Transverse colon (tissue), 4 donors: ENCODE measurements at regions not wholly inside any gene's neighbourhood (a gene's known extent, or its start where the extent isn't known, plus 50 kb on each side); places are given as distances from the start of the nearest gene placed in this dataset.

Experiments
- POLR2A ChIP-seq: fragments of 450-650 bp; IDR thresholded peaks from one replicate; pipeline ENCODE4 v1.6.1; 2016; ENCODE audit warnings: antibody characterized with exemption, mild to moderate bottlenecking, moderate library complexity
- POLR2AphosphoS5 ChIP-seq, 3 donors: sonication (generic); formaldehyde crosslinking; IDR thresholded peaks; one replicate each; pipeline ENCODE4 v1.6.1; 2016; ENCODE audit warnings: antibody characterized with exemption in 3 of 3
- TF ChIP-seq, protein P1 (sequence below), 5 experiments: fragments of 200-600 bp in 3 of 5; fragments of 450-650 bp in 2 of 5; sonication (generic) in 3 of 5; IDR thresholded peaks; 1 replicate in 2 of 5; 2 replicates in 3 of 5; pipeline ENCODE4 v1.5.1; 2016 to 2017; ENCODE audit warnings: antibody characterized with exemption in 5 of 5, inconsistent platforms in 3 of 5, mild to moderate bottlenecking in 2 of 5, moderate library complexity in 1 of 5

DNA sequence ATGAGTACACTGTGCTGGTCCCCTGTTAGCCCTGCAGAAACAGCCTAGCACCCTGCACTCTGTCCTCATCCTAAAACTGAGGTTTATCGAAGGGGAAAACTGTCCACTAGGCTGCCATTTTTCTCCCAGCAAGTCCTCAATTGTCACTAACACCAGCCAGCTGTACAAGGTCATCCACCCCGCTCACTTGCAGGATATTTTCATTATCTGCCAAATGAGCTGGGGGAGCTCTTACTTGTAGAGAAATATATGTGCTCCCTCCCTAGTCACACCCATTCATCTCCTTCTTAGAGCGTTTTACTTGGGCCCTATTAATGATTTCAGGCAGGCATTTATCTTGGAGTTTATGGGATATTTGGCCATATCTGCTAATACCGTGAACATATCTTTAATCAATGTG lies 413.5 kb upstream of the NFE2L3 start:
- TF ChIP-seq POLR2A = no peak
- no peak for TF ChIP-seq POLR2AphosphoS5 (IDR thresholded peaks at IDR 0.05)
- TF ChIP-seq, protein P1, sequence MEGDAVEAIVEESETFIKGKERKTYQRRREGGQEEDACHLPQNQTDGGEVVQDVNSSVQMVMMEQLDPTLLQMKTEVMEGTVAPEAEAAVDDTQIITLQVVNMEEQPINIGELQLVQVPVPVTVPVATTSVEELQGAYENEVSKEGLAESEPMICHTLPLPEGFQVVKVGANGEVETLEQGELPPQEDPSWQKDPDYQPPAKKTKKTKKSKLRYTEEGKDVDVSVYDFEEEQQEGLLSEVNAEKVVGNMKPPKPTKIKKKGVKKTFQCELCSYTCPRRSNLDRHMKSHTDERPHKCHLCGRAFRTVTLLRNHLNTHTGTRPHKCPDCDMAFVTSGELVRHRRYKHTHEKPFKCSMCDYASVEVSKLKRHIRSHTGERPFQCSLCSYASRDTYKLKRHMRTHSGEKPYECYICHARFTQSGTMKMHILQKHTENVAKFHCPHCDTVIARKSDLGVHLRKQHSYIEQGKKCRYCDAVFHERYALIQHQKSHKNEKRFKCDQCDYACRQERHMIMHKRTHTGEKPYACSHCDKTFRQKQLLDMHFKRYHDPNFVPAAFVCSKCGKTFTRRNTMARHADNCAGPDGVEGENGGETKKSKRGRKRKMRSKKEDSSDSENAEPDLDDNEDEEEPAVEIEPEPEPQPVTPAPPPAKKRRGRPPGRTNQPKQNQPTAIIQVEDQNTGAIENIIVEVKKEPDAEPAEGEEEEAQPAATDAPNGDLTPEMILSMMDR (IDR thresholded peaks at IDR 0.05) = no peak
